ENCODE measurements at regions not wholly inside any gene's neighbourhood (a gene's known extent, or its start where the extent isn't known, plus 50 kb on each side); places are given as distances from the start of the nearest gene placed in this dataset.

DNA sequence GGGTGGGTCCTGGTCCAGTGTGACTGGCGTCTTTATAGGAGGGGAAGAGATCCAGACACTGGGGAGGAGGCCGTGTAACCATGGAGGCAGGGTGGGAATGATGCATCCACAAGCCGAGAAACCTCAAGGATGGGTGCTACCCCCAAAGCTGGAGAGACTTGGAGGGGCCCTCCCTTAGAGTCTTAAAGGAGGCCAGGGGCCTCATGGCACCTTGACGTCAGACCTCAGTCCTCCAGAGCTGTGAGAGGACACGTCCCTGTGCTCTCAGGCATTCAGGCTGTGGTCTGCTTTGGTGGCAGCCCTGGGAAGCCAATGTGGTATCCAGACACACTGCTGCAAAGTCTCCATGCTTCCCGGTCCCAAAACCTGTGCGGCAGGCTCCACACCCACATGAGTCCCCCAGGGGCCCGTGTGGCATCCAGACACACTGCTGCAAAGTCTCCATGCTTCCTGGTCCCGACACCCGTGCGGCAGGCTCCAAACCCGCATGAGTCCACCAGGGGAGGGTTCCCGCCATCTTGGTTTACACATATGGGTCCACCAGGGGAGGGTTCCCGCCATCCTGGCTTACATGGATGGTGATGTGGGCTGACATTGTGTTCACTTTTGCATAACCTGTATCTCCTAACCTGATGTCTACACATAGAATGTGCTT, 278.0 kb downstream of the SMOC2 start:
- no peaks in the 10 kb centered on the region for H3K9me3 ChIP-seq (ENCODE audit: control insufficient read depth, low read length, poor library complexity, severe bottlenecking)
- Mint-ChIP-seq H3K4me1 (no peaks in the 10 kb centered on the region), H3K36me3 (ENCODE audit: low read depth) (no peaks in the 10 kb centered on the region), H3K27ac (no peak overlapping the region), H3K27me3 (no peaks in the 10 kb centered on the region), H3K4me3 (no peak overlapping the region)
- no peak for ATAC-seq
- no peak for DNase-seq

Measured in T-helper 17 cell (primary cell).